Stimulated activated CD4-positive, alpha-beta T cell treated with anti-CD3 and anti-CD28 coated beads, Interleukin-12 subunit alpha, Interleukin-12 subunit beta, amount 100 ng/mL, for 4 hours (primary cell): ENCODE measurements at regions not wholly inside any gene's neighbourhood (a gene's known extent, or its start where the extent isn't known, plus 50 kb on each side); places are given as distances from the start of the nearest gene placed in this dataset.
"Not testable (repeated sequence)": the region's sequence is repeated elsewhere in the genome, so short reads cannot be mapped to it uniquely, and the experiment has no call there.

Source experiments
- DNase-seq: peaks from one replicate; pipeline ENCODE4 v3.0.0-alpha.2; 2020

DNA sequence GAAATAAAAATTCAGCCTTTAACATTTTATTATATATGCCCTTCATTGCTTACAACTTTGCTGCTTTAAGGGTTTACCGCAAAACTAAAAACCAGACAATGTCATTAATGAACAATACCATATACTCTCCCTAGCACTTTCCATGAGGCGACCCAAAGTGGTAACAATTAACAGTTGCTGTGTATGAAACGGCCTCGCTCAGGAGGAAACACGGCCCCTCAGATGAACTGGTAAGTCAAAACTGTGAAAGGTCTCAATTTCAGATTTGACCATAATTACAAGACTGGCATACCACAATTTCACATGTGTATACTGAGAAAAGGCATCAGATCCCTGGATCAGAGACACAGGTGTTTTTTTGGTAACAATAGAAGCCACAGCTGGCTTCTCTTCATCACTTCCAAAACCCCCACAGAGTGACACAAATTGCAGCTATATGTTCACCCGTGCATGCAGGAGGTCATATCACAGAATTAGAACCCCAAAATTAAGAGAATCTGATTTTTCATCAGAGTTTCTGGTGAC is 611.9 kb upstream of the ADAMTS5 start:
- no peak for DNase-seq

DNA sequence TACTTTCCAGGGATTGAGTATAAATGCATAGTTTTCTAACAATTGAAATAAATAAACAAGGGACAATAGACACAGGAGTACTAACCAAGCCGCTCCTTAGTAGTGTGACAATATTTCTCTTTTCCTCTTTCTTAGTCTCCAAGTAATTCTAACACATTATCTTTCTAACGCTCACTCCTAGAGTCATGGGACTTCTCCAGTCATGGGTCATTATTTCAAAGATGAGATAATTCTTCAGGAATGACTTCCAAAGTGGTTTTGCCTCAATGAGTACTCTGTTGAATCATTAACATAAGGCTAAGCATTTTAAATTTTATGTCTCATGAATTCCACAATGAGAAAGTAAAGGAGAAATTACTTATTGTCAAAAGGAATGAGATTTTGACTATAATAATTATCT is 605.8 kb upstream of the ADAMTS5 start:
- no peak for DNase-seq

GRCh38 chr21:27571706-27572105 is 604.8 kb upstream of the ADAMTS5 start:
- no peak for DNase-seq

GRCh38 chr21:27570306-27570868 is 603.5 kb upstream of the ADAMTS5 start:
- DNase-seq = no peak

- no peak for DNase-seq
Observed at GRCh38 chr21:27569831-27570230, 602.9 kb upstream of the ADAMTS5 start.

GRCh38 chr21:27569091-27569490 is 602.2 kb upstream of the ADAMTS5 start:
- no peak for DNase-seq

GRCh38 chr21:27567381-27567780 is 600.5 kb upstream of the ADAMTS5 start:
- no peak for DNase-seq

GRCh38 chr21:27566521-27566920 is 599.6 kb upstream of the ADAMTS5 start:
- no peak for DNase-seq

DNA sequence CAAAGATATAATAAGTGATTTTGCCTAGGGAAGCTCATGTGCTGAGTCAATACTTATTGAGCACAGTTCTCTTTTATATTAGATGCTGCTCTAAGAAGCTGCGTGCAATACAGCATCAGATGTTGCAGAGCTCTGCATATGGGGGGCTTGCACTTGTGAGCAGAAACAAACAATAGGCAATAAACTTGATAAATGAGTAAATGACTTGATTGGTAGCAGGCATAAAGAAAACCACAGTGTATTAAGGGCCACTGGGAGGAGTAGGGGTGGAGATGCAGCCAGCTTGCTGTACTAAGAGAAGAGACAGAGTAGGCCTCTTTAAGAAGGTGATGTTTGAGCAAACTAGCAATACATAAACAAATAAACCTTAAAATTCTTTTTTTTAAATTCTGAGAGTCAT is 598.5 kb upstream of the ADAMTS5 start:
- no peak for DNase-seq

DNA sequence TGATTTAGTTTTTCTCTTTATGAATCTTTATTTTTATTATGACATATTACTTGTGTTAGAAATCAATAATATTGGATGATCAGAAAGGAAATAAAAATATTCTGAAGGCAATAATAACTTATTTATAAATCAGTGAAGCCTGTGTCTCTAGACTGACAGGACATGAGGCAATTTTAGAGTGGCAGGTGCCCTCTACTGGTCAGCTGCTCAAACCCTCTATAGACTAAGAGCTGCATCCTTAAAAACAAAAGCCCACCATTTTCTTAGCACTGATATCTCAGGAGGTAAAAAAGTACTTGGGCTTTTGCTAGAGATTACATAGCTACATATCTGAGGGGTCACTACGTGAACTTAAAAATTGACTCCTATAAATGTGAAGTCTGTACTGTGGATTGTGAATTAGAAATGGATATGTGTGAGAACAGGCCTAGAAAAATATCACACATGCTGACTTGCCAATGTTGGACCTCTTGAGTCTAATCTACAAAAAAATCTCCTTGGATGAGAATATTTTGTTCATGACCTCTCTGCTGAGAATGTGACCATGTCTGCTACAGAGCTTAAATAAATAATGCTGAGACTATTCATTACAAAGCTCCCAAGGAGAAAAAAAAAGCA is 597.9 kb upstream of the ADAMTS5 start:
- no peak for DNase-seq

GRCh38 chr21:27562303-27562702 is 595.4 kb upstream of the ADAMTS5 start:
- no peak for DNase-seq

- DNase-seq = no peak
Observed at GRCh38 chr21:27561116-27561515, 594.2 kb upstream of the ADAMTS5 start.

DNA sequence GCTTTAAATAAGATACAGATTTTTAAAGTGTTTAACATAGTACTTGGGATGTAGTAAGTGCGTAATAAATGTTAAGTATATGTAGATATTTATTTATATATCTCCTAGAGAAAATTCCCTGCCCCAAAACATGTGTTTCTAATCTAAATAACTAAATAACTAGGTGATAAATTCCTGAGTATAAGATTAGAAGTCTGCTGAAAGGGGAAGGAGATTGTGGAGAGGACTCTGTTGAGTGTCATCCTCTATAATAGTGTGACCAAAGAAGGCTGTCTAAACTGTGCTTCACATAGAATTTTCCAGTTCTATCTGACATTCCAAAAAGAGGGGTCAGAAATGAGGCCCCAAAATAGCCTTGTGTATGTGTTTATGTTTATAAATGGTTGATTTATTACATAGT is 590.5 kb upstream of the ADAMTS5 start:
- DNase-seq = no peak

GRCh38 chr21:27555996-27556395 is 589.1 kb upstream of the ADAMTS5 start:
- DNase-seq = no peak

GRCh38 chr21:27550287-27550686 is 583.4 kb upstream of the ADAMTS5 start:
- DNase-seq = no peak

GRCh38 chr21:27548486-27548885 is 581.6 kb upstream of the ADAMTS5 start:
- no peak for DNase-seq

DNA sequence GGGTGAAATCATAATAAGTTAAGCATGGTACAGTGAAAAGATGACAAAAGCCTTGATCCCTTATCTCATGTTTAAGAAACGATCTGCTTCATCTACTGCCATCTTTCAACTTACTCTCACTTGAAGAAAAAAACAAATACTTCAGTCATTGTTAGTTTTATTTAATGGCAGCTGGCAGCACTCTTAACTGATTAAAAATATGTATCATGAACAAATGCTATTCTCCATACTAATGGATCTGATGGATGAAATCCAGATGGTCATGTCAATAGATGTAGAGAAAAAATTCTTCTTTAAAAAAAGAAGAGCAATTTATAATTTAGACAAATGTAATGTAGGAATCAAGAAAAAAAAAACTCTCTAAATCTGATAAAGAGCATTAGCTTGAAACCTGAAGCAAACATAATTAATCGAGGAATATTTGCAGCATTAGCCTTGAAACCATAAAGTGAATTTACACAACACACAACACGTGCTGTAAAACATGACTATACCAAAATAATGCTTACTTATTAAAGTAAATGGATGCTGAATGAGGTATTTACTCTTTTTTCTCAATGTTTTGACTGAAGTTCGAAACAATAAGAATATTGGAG is 579.0 kb upstream of the ADAMTS5 start:
- DNase-seq = no peak

DNA sequence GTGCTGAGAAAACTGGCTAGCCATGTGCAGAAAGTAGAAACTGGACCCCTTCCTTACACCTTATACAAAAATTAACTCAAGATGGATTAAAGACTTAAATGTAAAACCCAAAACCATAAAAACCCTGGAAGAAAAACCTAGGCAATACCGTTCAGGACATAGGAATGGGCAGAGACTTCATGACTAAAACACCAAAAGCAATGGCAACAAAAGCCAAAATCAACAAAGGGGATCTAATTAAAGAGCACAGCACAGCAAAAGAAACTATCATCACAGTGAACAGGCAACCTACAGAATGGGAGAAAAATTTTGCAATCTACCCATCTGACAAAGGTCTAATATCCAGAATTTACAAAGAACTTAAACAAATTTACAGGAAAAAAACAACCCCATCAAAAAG is 575.2 kb upstream of the ADAMTS5 start:
- not testable (repeated sequence) for DNase-seq

GRCh38 chr21:27536319-27536718 is 569.4 kb upstream of the ADAMTS5 start:
- DNase-seq = no peak

DNA sequence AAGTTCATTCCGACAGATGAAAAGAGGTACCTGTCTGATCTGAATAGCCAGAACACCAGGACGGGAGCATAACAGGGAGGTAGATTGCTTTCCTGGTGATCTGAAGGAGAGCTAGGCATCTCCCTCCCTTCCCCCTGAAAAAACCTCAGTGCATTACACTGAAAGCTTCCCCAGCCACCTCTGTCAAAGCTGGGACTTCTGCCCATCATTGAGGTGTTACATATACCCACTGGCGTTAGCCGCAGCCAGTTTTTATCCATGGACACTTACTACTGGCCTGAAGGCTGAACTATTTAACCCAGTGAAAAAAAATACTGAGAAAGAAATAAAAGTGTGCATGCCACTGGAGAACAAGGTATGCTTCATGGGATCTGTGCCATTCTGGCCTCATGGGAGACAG is 568.3 kb upstream of the ADAMTS5 start:
- no peak for DNase-seq

GRCh38 chr21:27534206-27534605 is 567.3 kb upstream of the ADAMTS5 start:
- DNase-seq = no peak

GRCh38 chr21:27532076-27532475 is 565.2 kb upstream of the ADAMTS5 start:
- no peak for DNase-seq

- no peak for DNase-seq
Observed at GRCh38 chr21:27528697-27529096, 561.8 kb upstream of the ADAMTS5 start.

DNA sequence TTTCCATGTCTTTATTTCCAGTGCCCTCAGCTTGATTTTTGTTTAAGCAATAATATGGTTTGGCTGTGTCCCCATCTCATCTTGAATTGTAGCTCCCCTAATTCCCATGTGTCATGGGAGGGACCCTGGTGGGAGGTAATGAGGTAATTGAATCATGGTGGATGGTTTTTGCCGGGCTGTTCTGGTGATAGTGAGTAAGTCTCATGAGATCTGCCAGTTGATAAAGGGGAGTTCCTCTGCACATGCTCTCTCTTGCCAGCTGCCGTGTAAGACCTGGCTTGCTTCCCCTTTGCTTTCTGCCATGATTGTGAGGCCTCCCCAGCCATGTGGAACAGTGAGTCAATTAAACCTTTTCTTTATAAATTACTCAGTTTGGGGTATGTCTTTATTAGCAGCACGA is 559.6 kb upstream of the ADAMTS5 start:
- DNase-seq = no peak

- DNase-seq = no peak
Observed at GRCh38 chr21:27525780-27526179, 558.9 kb upstream of the ADAMTS5 start.
